B cell (primary cell): ENCODE measurements at regions not wholly inside any gene's neighbourhood (a gene's known extent, or its start where the extent isn't known, plus 50 kb on each side); places are given as distances from the start of the nearest gene placed in this dataset.

Source experiments
- CTCF ChIP-seq: fragments of 200-600 bp; IDR thresholded peaks from one replicate; pipeline ENCODE4 v1.8.0; 2022; ENCODE audit warnings: antibody characterized with exemption, mild to moderate bottlenecking
- EZH2 ChIP-seq: IDR thresholded peaks from 2 replicates; pipeline ENCODE4 v1.6.1; 2012; ENCODE audit warnings: borderline replicate concordance, low read depth, mild to moderate bottlenecking, moderate library complexity, low read length; ENCODE audit not compliant: insufficient read depth, poor library complexity, severe bottlenecking

DNA sequence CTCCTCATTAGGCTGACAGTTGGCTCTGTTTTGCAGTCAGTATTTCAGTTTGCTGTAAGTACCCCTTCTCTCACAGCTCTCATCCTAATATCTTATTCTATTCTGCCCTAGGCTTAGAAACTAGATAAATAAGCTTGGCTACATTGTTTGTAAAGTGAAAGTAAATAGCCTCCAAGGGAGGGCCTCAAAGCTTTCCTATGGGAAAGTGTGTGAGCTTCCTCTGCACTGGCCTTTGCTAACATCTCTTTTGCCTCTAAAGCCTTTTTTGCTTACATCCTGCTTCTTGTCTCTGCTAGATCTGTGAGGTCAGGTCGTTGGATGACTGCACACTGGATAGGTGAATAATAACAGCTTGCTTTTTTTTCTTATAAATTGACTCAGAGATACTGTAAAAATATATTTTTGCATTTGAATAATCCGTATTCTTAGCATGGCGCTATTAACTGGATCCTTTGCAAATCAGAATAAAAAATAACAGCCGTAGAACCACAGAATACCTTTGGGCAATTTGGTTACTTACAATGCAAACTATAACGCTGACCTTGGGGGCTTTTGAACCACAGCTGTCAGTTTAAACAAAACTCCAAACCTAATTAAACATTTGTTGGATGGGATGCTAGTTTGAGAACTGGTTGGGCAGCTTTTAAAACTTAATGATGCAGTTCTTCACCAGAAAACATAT is 55.1 kb downstream of the TTC6 start:
- TF ChIP-seq CTCF (no peak), EZH2 (no peak)
